Suprapubic skin (tissue), 4 donors: ENCODE measurements at regions not wholly inside any gene's neighbourhood (a gene's known extent, or its start where the extent isn't known, plus 50 kb on each side); places are given as distances from the start of the nearest gene placed in this dataset.
"Not testable (repeated sequence)": the region's sequence is repeated elsewhere in the genome, so short reads cannot be mapped to it uniquely, and the experiment has no call there.

Source experiments
- DNase-seq, 2 donors: peaks; one replicate each; pipeline ENCODE4 v3.0.0-alpha.2; 2019; ENCODE audit warnings: low spot score in 2 of 2
- H3K27ac ChIP-seq: fragments of 200-600 bp; sonication (generic); one replicate; pipeline ENCODE4 v1.5.1; 2019
- H3K27me3 ChIP-seq: fragments of 200-600 bp; sonication (generic); one replicate; pipeline ENCODE4 v1.5.1; 2019
- H3K36me3 ChIP-seq: fragments of 200-600 bp; sonication (generic); one replicate; pipeline ENCODE4 v1.5.1; 2019
- H3K4me1 ChIP-seq: fragments of 200-600 bp; sonication (generic); one replicate; pipeline ENCODE4 v1.5.1; 2019
- H3K4me3 ChIP-seq: fragments of 200-600 bp; sonication (generic); one replicate; pipeline ENCODE4 v1.5.1; 2019; ENCODE audit warnings: mild to moderate bottlenecking
- H3K9me3 ChIP-seq: fragments of 200-600 bp; sonication (generic); one replicate; pipeline ENCODE4 v1.5.1; 2019
- EP300 ChIP-seq: sonication (generic); formaldehyde crosslinking; IDR thresholded peaks from one replicate; pipeline ENCODE4 v1.6.1; 2017; ENCODE audit warnings: antibody characterized with exemption
- POLR2A ChIP-seq, 2 donors: fragments of 450-650 bp; IDR thresholded peaks; one replicate each; pipeline ENCODE4 v1.6.1; 2017; ENCODE audit warnings: antibody characterized with exemption in 2 of 2, mild to moderate bottlenecking in 2 of 2, moderate library complexity in 2 of 2
- POLR2AphosphoS5 ChIP-seq, 3 donors: sonication (generic); formaldehyde crosslinking; IDR thresholded peaks; one replicate each; pipeline ENCODE4 v1.6.1; 2017; ENCODE audit warnings: antibody characterized with exemption in 3 of 3
- WGBS: methylation state at CpG from one replicate; pipeline ENCODE4 v1.1.5; 2018; 5-methylcytosine and 5-hydroxymethylcytosine counted together
- TF ChIP-seq, protein P1 (sequence below), 2 donors: fragments of 200-600 bp in 1 of 2; fragments of 450-650 bp in 1 of 2; sonication (generic) in 1 of 2; IDR thresholded peaks; one replicate each; pipeline ENCODE4 v1.5.1; 2016 to 2019; ENCODE audit warnings: antibody characterized with exemption in 2 of 2, mild to moderate bottlenecking in 1 of 2, moderate library complexity in 1 of 2

- H3K4me1 ChIP-seq, result no peaks in the 10 kb centered on the region
- no peak overlapping the region for H3K4me3 ChIP-seq
- no peaks in the 10 kb centered on the region for H3K36me3 ChIP-seq
- peaks cover 5% of the 10 kb centered on the region for H3K9me3 ChIP-seq
- 83% methylated on average over 1 of the region's 1 CpG for WGBS
- no peak for DNase-seq
- H3K27me3 ChIP-seq, result no peaks in the 10 kb centered on the region
- H3K27ac ChIP-seq, result no peak overlapping the region
- TF ChIP-seq POLR2A (IDR thresholded peaks at IDR 0.05) (no peak), EP300 (no peak), POLR2AphosphoS5 (IDR thresholded peaks at IDR 0.05) (no peak)
- TF ChIP-seq, protein P1, sequence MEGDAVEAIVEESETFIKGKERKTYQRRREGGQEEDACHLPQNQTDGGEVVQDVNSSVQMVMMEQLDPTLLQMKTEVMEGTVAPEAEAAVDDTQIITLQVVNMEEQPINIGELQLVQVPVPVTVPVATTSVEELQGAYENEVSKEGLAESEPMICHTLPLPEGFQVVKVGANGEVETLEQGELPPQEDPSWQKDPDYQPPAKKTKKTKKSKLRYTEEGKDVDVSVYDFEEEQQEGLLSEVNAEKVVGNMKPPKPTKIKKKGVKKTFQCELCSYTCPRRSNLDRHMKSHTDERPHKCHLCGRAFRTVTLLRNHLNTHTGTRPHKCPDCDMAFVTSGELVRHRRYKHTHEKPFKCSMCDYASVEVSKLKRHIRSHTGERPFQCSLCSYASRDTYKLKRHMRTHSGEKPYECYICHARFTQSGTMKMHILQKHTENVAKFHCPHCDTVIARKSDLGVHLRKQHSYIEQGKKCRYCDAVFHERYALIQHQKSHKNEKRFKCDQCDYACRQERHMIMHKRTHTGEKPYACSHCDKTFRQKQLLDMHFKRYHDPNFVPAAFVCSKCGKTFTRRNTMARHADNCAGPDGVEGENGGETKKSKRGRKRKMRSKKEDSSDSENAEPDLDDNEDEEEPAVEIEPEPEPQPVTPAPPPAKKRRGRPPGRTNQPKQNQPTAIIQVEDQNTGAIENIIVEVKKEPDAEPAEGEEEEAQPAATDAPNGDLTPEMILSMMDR (IDR thresholded peaks at IDR 0.05), result no peak
These were observed 839.3 kb upstream of the ARRDC3 start for GRCh38 chr5:92222449-92222848.

DNA sequence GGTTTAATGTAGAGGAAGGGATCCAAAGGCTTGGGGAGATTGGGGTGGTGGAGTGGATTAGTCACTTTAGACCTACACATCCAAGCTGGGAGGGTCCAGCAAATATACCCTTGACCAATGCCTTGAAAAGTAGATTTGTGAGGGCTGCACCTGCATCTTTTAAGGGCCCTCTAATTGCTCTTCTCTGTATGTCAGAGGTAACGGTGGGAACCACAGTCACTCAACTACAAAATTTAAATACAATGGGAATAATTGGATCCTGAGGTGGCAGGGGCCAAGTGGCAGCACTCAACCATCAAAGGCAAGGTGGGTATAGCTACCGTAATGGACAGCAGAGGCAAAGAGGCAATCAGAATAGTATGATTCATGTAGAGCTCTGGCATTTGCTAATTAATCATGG is 833.7 kb upstream of the ARRDC3 start:
- not testable (repeated sequence) for DNase-seq, H3K27ac ChIP-seq, H3K4me1 ChIP-seq, H3K36me3 ChIP-seq, H3K27me3 ChIP-seq, H3K9me3 ChIP-seq, H3K4me3 ChIP-seq
- 50% methylated on average over 2 of the region's 2 CpGs for WGBS

DNA sequence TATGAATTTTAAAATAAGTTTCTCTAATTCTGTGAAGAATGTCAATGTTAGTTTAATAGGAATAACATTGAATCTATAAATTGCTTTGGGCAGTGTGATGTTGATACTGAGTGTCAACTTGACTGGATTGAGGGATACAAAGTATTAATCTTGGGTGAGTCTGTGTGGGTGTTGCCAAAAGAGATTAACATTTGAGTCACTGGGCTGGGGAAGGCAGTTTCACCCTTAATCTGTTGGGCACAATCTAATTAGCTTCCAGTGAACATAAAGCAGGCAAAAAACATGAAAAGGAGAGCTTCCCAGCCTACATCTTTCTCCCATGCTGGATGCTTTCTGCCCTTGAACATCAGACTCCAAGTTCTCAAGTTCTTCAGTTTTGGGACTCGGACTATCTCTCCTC is 832.0 kb upstream of the ARRDC3 start:
- H3K9me3 ChIP-seq, result peaks cover 4% of the 10 kb centered on the region
- 93% methylated on average over 1 of the region's 1 CpG for WGBS
- no peaks in the 10 kb centered on the region for H3K36me3 ChIP-seq
- DNase-seq, result no peak
- TF ChIP-seq, protein P1 (IDR thresholded peaks at IDR 0.05), result no peak
- TF ChIP-seq POLR2A (IDR thresholded peaks at IDR 0.05) (no peak), EP300 (no peak), POLR2AphosphoS5 (IDR thresholded peaks at IDR 0.05) (no peak)
- no peak overlapping the region for H3K27ac ChIP-seq
- H3K27me3 ChIP-seq, result no peaks in the 10 kb centered on the region
- H3K4me1 ChIP-seq, result no peaks in the 10 kb centered on the region
- H3K4me3 ChIP-seq, result no peak overlapping the region

DNA sequence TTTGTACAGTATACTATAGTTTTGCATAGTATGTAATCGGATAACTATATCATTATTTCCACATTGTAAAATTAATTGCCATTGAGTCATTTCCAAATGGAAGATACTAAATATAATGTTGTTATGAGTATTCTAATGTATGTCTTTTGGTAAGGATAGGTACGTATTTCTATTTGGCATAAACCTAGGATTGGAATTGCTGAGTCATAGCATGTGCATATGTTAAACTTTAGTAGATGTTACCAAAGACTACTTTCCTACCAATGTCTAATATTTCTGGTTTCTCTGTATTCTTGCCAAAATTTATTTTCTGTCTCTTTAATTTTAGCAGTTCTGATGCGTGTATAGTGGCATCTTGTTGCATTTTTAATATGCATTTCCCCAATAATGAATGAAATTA is 825.1 kb upstream of the ARRDC3 start:
- 90% methylated on average over 3 of the region's 3 CpGs for WGBS
- Histone ChIP-seq H3K4me1 (no peaks in the 10 kb centered on the region), H3K9me3 (peaks cover 4% of the 10 kb centered on the region), H3K27me3 (no peaks in the 10 kb centered on the region), H3K27ac (no peak overlapping the region), H3K4me3 (no peak overlapping the region), H3K36me3 (no peaks in the 10 kb centered on the region)
- no peak for DNase-seq
- TF ChIP-seq, protein P1 (IDR thresholded peaks at IDR 0.05), result no peak
- TF ChIP-seq POLR2AphosphoS5 (IDR thresholded peaks at IDR 0.05) (no peak), EP300 (no peak), POLR2A (IDR thresholded peaks at IDR 0.05) (no peak)

- Histone ChIP-seq H3K36me3 (no peaks in the 10 kb centered on the region), H3K9me3 (peaks cover 4% of the 10 kb centered on the region), H3K4me3 (no peak overlapping the region), H3K4me1 (no peaks in the 10 kb centered on the region), H3K27me3 (no peaks in the 10 kb centered on the region), H3K27ac (no peak overlapping the region)
- WGBS, result 37% methylated on average over 2 of the region's 2 CpGs
- DNase-seq, result no peak
- TF ChIP-seq EP300 (no peak), POLR2AphosphoS5 (IDR thresholded peaks at IDR 0.05) (no peak)
These were observed 824.0 kb upstream of the ARRDC3 start for GRCh38 chr5:92207151-92207550.

DNA sequence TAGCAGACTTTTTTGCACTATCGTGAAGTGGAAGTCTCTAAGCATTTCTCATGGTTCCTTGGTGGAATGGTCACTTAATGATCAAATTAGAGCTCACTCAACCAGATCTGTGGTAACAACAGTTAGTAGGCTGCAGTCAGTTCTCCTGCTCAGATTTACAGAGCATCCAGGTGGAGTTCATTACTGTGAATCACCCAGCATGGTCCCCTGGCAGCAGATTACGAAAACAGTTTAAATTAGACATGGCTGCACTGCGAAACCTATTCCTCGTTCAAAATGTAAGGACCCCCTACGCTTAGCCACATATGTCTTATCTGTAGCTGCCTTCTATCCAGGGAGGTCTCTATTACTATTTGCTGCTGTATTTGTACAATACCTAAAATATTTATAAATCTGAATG is 823.6 kb upstream of the ARRDC3 start:
- Histone ChIP-seq H3K27ac (no peak overlapping the region), H3K4me3 (no peak overlapping the region), H3K9me3 (peaks cover 3% of the 10 kb centered on the region), H3K27me3 (no peaks in the 10 kb centered on the region), H3K36me3 (no peaks in the 10 kb centered on the region), H3K4me1 (no peaks in the 10 kb centered on the region)
- WGBS, result 76% methylated on average over 5 of the region's 5 CpGs
- TF ChIP-seq POLR2A (IDR thresholded peaks at IDR 0.05), result no peak
- TF ChIP-seq, protein P1 (IDR thresholded peaks at IDR 0.05), result no peak
- TF ChIP-seq EP300, result no peak
- TF ChIP-seq POLR2AphosphoS5 (IDR thresholded peaks at IDR 0.05), result no peak
- DNase-seq, result no peak

DNA sequence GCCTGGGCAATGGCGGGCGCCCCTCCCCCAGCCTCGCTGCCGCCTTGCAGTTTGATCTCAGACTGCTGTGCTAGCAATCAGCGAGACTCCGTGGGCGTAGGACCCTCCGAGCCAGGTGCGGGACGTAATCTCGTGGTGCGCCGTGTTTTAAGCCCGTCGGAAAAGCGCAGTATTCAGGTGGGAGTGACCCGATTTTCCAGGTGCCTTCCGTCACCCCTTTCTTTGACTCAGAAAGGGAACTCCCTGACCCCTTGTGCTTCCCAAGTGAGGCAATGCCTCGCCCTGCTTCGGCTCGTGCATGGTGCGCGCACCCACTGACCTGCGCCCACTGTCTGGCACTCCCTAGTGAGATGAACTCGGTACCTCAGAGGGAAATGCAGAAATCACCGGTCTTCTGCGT is 815.9 kb upstream of the ARRDC3 start:
- 84% methylated on average over 24 of the region's 27 CpGs for WGBS
- not testable (repeated sequence) for H3K27me3 ChIP-seq, H3K36me3 ChIP-seq

More for the DNA sequence above, 815.9 kb upstream of the ARRDC3 start:
- not testable (repeated sequence) for H3K4me1 ChIP-seq, H3K4me3 ChIP-seq, H3K9me3 ChIP-seq, DNase-seq, H3K27ac ChIP-seq
